Kidney (tissue), 13 donors: ENCODE measurements at regions not wholly inside any gene's neighbourhood (a gene's known extent, or its start where the extent isn't known, plus 50 kb on each side); places are given as distances from the start of the nearest gene placed in this dataset.

Experiments
- DNase-seq, 5 donors: peaks; one replicate each; pipeline ENCODE4 v3.0.0-alpha.2; 2013 to 2020
- FAIRE-seq: peaks from 2 replicates; lab custom pipeline; 2012; peaks lifted over from hg19 to GRCh38; lab: Jason Lieb, UNC
- H3K27ac ChIP-seq, 2 donors: one replicate each; pipeline ENCODE4 v1.7.0; 2013; ENCODE audit warnings: low read depth in 2 of 2, low read length in 2 of 2, inconsistent platforms in 1 of 2
- H3K27me3 ChIP-seq: one replicate; pipeline ENCODE4 v1.7.1; 2013; ENCODE audit warnings: low read length, inconsistent platforms; ENCODE audit not compliant: control insufficient read depth, insufficient read depth
- H3K36me3 ChIP-seq, 3 donors: one replicate each; pipeline versions ENCODE4 v1.7.0 to v1.7.1; 2013; ENCODE audit warnings: low read length in 3 of 3, control low read depth in 1 of 3, inconsistent platforms in 1 of 3; ENCODE audit not compliant: insufficient read depth in 3 of 3, control insufficient read depth in 2 of 3
- H3K4me1 ChIP-seq, 3 donors: one replicate each; pipeline versions ENCODE4 v1.7.0 to v1.7.1; 2013; ENCODE audit warnings: low read length in 3 of 3, inconsistent platforms in 1 of 3, low read depth in 1 of 3; ENCODE audit not compliant: control insufficient read depth in 2 of 3, insufficient read depth in 2 of 3
- H3K4me3 ChIP-seq, 3 donors: one replicate each; pipeline versions ENCODE4 v1.7.0 to v1.8.1; 2013; ENCODE audit warnings: low read length in 3 of 3, control low read depth in 1 of 3, inconsistent platforms in 1 of 3
- H3K9ac ChIP-seq, 3 donors: one replicate each; pipeline versions ENCODE4 v1.7.0 to v1.7.1; 2013; ENCODE audit warnings: low read length in 3 of 3, control low read depth in 1 of 3, inconsistent platforms in 1 of 3
- H3K9me3 ChIP-seq, 3 donors: one replicate each; pipeline versions ENCODE4 v1.7.0 to v1.7.1; 2013; ENCODE audit warnings: low read length in 3 of 3, control low read depth in 1 of 3, inconsistent platforms in 1 of 3; ENCODE audit not compliant: control insufficient read depth in 2 of 3, insufficient read depth in 1 of 3
- CTCF ChIP-seq: IDR thresholded peaks from 3 replicates; pipeline ENCODE4 v1.5.1; 2012; ENCODE audit warnings: mild to moderate bottlenecking, moderate library complexity, borderline replicate concordance; ENCODE audit not compliant: insufficient read depth; ENCODE audit errors: extremely low read depth
- intact Hi-C: fragments of 100-400 bp; cut with DNase I; formaldehyde crosslinking; loops from one replicate; pipeline ENCODE4 v1.11.1; 2022
- donor health status: control.
- donor health status: control.
- donor health status: control.
- donor health status: control.
- donor health status: control.
- donor health status: DM: yes; HTN: yes; CAD: no.
- donor health status: Normal renal cell carcinoma (clear cell type).

DNA sequence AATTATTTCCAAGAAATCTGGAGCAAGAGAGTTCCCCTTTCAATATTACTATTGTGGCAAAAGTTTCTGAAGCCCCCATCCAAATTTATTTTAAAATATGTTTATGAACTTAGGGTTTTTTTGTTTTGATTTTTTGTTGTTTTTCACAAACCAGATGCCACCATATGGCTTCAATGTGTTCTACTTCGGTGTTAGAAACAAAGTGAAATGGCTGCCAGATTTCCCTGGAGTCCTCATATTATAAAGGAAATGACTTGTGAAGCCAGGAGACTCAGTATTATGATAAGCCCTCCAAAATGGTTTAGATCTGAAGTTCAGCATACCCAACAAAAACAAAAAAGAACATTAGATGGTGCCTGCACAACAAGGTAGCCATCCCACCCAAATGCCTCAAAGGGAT is 154.2 kb upstream of the SPANXC start:
- FAIRE-seq (no peak), DNase-seq (no peak)
- H3K27me3 ChIP-seq: no peaks in the 10 kb centered on the region
- no peak overlapping the region for H3K4me3 ChIP-seq
- H3K9ac ChIP-seq: no peak overlapping the region
- intact Hi-C loops: no loop called here
- no peaks in the 10 kb centered on the region for H3K36me3 ChIP-seq
- TF ChIP-seq CTCF: no peak
- no peaks in the 10 kb centered on the region for H3K4me1 ChIP-seq
- no peak overlapping the region for H3K27ac ChIP-seq
- H3K9me3 ChIP-seq: no peaks in the 10 kb centered on the region

GRCh38 chrX:141375011-141375760 is 132.9 kb upstream of the SPANXC start:
- no peak overlapping the region for H3K4me3 ChIP-seq
- intact Hi-C loops: no loop called here
- H3K4me1 ChIP-seq: no peaks in the 10 kb centered on the region
- no peak for TF ChIP-seq CTCF
- H3K27ac ChIP-seq: no peak overlapping the region
- no peaks in the 10 kb centered on the region for H3K36me3 ChIP-seq
- no peak overlapping the region for H3K9ac ChIP-seq
- no peak for DNase-seq
- no peaks in the 10 kb centered on the region for H3K9me3 ChIP-seq
- FAIRE-seq: no peak
- H3K27me3 ChIP-seq: no peaks in the 10 kb centered on the region

- Histone ChIP-seq H3K4me3 (no peak overlapping the region), H3K36me3 (no peaks in the 10 kb centered on the region), H3K27me3 (no peaks in the 10 kb centered on the region), H3K9ac (no peak overlapping the region), H3K27ac (no peak overlapping the region), H3K4me1 (no peaks in the 10 kb centered on the region), H3K9me3 (no peaks in the 10 kb centered on the region)
- intact Hi-C loops: no loop called here
- TF ChIP-seq CTCF: no peak
- DNase-seq (no peak), FAIRE-seq (no peak)
Measured at GRCh38 chrX:141341743-141342142, 99.4 kb upstream of the SPANXC start.
